ENCODE measurements at regions not wholly inside any gene's neighbourhood (a gene's known extent, or its start where the extent isn't known, plus 50 kb on each side); places are given as distances from the start of the nearest gene placed in this dataset.
"Not testable (repeated sequence)": the region's sequence is repeated elsewhere in the genome, so short reads cannot be mapped to it uniquely, and the experiment has no call there.

DNA sequence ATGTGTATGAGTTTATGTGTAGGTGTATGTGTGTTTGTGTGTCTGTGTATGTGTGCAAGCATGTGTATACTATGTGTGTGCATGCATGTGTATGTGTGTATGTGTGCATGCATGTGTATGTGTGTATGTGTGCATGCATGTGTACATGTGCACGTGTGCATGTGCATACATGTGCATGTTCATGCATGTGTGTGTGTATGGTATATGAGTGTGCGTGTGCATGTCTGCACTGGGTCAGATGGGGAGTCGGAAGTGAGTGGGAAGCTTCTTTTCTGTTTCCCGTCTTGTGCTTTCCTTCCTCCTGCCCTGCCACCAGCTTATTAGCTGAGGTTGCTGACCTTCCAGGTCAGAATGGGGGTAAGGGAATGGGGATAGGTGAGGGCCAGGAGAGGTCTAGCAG is 174.7 kb downstream of the MAP2K4 start:
- no peak for DNase-seq

DNA sequence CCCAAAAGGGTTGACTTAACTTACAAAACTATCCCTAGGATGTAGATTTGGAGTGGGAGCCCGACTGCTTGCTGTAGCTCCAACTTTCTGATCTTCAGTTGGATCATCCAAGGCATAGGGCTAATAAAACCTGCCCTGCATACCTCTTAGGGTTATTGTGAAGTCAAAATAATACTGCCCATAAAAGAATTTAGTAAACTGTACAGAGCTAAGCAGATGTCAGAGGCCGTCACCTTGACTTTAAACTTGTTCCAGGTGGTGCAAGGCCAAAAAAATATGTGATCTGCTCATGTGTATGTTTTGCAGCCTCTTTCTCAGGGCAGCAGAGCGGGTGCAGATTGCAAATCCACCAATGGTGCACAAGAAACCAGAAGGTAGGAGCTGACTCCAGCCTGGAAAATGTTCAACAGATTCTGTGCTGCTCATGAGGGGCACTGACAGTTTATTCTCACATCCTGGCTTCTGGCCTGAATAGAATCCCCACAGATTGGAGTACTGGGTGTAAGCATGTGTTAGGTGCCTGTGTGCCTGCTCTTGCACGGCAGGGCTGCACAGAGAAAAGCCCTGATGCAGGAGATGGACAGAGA is 180.7 kb downstream of the MAP2K4 start:
- DNase-seq: no peak

- no peak for DNase-seq
These were observed 189.0 kb downstream of the MAP2K4 start for GRCh38 chr17:12209632-12210191.

DNA sequence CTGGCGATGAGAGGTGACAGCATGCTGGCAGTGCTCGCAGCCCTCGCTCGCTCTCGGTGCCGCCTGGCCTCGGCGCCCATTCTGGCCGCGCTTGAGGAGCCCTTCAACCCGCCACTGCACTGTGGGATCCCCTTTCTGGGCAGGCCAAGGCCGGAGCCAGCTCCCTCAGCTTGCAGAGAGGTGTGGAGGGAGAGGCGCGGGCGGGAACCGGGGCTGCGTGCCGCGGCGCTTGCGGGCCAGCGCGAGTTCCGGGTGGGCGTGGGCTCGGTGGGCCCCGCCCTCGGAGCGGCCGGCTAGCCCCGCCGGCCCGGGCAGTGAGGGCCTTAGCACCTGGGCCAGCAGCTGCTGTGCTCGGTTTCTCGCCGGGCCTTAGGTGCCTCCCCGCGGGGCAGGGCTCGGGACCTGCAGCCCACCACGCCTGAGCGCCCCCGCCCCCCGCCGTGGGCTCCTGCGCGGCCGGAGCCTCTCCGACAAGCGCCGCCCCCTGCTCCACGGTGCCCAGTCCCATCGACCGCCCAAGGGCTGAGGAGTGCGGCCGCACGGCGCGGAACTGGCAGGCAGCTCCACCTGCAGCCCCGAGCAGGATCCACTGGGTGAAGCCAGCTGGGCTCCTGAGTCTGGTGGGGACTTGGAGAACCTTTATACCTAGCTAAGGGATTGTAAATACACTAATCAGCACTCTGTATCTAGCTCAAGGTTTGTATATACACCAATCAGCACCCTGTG is 200.2 kb downstream of the MAP2K4 start:
- not testable (repeated sequence) for DNase-seq

DNA sequence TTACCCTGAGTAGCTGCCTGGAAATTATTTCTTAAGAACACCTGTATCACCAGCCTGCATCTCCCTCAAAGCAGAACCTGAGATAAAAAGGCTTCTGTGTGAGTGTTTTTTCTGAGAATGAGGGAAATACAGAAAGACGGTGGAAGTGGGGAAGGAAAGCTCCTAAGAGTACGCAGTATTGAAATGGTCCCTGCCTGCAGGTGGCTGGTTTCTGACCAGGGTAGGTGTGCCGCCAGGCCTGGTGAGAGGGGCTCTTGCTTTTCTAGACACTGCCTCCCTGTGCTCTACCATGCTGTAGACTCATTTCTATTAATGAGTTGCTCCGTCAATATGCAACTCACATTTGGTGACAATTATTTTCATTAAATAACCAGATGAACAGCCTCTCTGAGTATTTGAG is 201.7 kb downstream of the MAP2K4 start:
- DNase-seq: no peak

- DNase-seq: no peak
These were observed 206.9 kb downstream of the MAP2K4 start for GRCh38 chr17:12227547-12227946.

DNA sequence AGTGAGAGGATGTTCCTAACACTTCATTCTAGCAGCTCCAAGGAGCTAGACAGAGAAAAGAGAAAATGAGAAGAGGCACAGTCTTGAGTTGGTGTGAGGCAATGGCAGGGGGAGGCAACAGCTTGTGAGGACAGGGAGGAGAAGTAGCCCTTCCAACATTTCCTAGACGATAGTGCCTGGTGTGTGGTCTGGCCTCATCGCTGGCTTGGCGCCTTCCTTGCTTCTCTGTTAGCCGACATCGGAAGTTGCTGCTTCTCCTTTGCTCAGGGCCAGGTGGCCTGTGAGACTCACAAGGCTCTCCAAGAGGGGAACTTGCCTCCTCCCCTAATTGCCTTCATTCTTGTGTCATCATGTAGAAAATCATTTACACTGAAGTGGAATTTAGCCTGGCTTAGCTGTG is 208.7 kb downstream of the MAP2K4 start:
- DNase-seq: no peak

- DNase-seq: no peak
These were observed 210.0 kb downstream of the MAP2K4 start for GRCh38 chr17:12230481-12231354.

DNA sequence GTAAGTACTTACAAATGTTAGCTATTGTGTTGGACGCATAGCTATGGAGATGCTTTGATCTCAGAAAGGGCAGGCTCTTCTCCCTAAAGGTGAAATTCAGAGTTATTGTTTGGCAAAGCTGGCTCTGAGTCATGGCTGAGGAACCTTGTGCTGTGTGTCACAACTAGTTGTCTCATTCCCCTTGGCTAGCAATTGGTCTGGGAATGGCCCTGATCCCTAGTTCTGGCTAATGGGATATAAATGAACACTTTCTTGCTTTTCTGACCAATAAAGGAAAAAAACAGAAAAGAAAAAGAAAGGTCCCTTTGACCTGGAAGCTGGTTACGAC is 210.6 kb downstream of the MAP2K4 start:
- no peak for DNase-seq

- not testable (repeated sequence) for DNase-seq
These were observed 218.3 kb downstream of the MAP2K4 start for GRCh38 chr17:12239021-12239420.

DNA sequence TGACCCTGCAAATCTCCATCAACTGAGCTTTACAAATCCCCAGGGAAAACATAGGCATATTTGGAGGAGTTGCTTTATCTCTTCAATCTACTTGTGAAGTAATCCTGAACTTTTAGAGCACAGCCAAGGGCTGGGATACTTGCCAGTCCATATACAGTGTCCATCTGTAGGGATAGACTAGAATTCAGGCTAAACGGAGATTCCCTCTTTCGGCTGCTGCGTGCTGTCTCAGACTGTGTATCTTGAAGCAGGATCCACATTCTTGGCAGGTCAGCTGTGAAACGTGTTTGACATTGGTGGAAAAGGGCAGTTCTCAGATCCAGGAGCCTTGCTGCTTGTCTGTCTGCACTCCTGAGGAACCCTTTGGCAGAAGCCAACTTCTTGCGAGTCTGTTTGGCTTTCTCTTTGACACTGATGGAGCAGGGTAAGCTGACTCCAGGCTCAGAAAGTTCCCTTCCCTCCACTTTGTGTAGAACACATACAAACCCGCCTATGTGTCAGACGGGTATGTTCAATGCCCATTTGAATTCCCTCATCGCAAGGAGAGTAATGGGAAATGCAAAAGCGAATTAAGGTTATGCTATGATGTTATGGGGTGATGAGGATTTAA is 221.8 kb downstream of the MAP2K4 start:
- DNase-seq: no peak

DNA sequence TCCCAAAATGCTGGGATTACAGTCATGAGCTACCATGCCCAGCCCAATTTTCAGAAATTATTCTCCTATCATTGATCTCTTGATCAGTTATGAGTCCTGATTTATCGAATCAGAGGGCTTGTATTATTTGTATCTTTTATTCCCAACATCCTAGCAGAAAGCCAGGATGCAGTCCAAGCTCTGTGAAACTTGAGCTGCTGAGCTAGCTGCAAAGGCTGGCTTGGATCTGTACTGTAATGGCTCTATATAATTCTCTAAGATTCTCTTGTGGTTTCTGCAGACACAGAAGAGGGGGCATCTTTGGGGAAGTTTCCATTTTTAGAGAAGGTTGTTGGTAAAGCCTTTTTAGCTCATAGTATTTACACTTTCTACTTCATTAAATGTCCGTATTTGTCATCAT is 227.1 kb downstream of the MAP2K4 start:
- DNase-seq: no peak

GRCh38 chr17:12250973-12251372 is 230.3 kb downstream of the MAP2K4 start:
- DNase-seq: no peak

GRCh38 chr17:12252462-12252861 is 231.8 kb downstream of the MAP2K4 start:
- DNase-seq: no peak

DNA sequence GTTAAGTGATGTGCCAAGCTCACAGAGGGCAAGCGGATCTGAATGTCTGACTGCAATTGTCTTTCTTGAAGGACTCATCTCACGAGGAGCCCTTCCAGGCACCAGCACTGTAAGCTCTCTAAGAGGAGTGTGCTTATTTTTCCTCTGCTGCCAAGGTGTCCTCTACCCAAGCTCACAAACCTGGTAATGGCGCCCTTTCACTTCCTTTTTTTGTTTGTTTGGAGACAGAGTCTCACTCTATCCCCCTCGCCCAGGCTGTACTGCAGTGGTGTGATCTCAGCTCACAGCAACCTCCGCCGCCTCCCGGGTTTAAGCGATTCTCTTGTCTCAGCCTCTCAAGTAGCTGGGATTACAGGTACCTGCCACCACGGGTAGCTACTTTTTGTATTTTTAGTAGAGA is 233.8 kb downstream of the MAP2K4 start:
- DNase-seq: no peak

DNA sequence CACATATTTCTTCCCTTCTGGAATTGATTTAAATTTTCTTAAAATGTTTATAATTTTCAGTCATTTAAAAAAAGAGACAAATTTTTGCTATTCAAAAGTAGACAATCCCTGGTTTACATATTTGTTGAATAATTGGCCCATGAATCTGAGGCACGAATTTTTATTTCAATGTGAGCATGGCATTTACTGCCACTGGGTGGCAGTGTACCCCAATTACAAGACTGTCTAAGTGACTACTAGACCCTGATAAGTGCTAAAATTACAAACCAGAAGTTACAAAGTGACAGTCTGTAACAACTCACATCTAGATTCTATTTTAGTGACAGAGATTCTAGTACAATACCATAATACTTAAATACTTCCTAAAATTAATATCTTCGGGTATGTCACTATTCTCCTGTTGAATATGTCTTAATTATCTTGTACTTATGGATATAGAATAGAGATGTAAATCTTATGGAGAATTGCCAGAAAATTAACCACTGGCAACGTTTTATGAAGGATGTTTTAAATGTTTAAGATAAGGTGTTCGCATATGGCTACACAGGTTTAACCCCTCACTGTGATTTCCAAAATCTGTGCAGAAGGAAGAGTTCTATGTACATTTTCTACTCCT is 235.8 kb downstream of the MAP2K4 start:
- DNase-seq: peak; percentile 45

GRCh38 chr17:12257176-12257575 is 236.5 kb downstream of the MAP2K4 start:
- DNase-seq: no peak

DNA sequence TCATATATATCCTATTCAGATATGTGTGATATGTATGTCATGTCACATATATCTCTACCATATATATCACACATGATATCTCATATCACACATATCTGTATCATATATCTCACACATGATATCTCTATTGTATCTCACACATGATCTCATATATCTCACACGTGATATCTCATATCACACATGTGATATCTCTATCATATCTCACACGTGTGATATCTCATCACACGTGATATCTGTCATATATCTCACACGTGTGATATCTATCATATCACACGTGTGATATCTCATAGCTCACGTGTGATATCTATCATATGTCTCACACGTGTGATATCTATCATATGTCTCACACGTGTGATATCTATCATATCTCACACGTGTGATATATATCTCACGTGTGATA is 240.7 kb downstream of the MAP2K4 start:
- DNase-seq: no peak

- DNase-seq: no peak
These were observed 249.1 kb downstream of the MAP2K4 start for GRCh38 chr17:12269751-12270150.

- DNase-seq: no peak
These were observed 257.1 kb downstream of the MAP2K4 start for GRCh38 chr17:12277827-12278226.

DNA sequence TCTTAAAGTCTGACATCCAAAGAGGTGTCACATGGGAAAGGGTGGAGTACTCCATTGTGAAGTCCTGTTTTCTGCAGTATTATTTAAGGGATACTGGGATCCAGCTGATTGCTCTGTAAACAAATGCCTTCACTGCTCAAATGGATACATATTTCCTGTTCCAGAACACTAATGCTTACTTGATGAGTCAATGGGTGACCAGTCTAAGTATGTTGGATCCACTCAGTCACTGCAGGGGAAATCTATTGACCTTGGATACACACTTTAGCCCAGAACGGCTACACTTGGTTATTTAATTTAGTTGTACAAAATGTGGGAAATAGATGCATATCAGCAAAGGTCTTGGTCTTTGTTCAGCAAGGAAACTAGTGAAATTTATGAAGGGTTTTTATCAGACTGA is 261.4 kb downstream of the MAP2K4 start:
- no peak for DNase-seq

- no peak for DNase-seq
These were observed 267.3 kb downstream of the MAP2K4 start for GRCh38 chr17:12287953-12288352.

DNA sequence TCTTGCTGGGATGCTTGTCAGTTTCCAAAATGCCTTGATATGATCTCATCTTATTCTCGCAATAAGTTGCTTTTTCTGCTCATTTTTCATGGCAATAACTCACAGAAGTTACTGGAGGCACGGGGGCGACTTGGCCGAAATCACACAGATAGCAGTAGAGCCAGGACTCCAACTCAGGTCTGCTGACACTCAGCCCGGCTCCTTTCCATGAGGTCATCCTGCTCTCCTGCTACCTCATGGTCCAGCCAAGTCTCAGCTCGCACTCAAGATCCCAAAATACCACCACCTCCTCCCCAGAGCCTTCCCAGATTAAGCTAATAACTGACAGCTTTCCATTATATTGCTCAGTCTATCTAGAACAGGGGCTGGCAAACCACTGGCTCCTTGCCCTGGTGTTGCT is 269.5 kb downstream of the MAP2K4 start:
- no peak for DNase-seq
